GM23248 (cell line): ENCODE measurements at regions not wholly inside any gene's neighbourhood (a gene's known extent, or its start where the extent isn't known, plus 50 kb on each side); places are given as distances from the start of the nearest gene placed in this dataset.

ENCODE experiments used
- DNase-seq: peaks from one replicate; pipeline ENCODE4 v3.0.0-alpha.2; 2015
- H2AFZ ChIP-seq: fragments of 200-600 bp; sonication (generic); 2 replicates; pipeline ENCODE4 v1.6.1; 2016; ENCODE audit warnings: antibody characterized with exemption
- H3F3A ChIP-seq: fragments of 200-600 bp; sonication (generic); 2 replicates; pipeline ENCODE4 v1.6.1; 2016; ENCODE audit warnings: mild to moderate bottlenecking, antibody characterized with exemption, mixed run types; ENCODE audit not compliant: insufficient read depth
- H3K27ac ChIP-seq: fragments of 200-600 bp; sonication (generic); 2 replicates; pipeline ENCODE4 v1.5.1; 2016; ENCODE audit warnings: mild to moderate bottlenecking
- H3K27me3 ChIP-seq: fragments of 200-600 bp; sonication (generic); replicated peaks from 2 replicates; pipeline ENCODE4 v1.6.1; 2016; ENCODE audit warnings: mild to moderate bottlenecking; ENCODE audit not compliant: insufficient read depth
- H3K36me3 ChIP-seq: fragments of 200-600 bp; sonication (generic); 2 replicates; pipeline ENCODE4 v1.6.1; 2016; ENCODE audit warnings: low read depth, mild to moderate bottlenecking
- H3K4me1 ChIP-seq: fragments of 200-600 bp; sonication (generic); 2 replicates; pipeline ENCODE4 v1.6.1; 2016; ENCODE audit warnings: mild to moderate bottlenecking; ENCODE audit not compliant: insufficient read depth
- H3K4me2 ChIP-seq: fragments of 200-600 bp; sonication (generic); one replicate; pipeline ENCODE4 v1.6.1; 2016; ENCODE audit warnings: mild to moderate bottlenecking; ENCODE audit not compliant: unreplicated experiment
- H3K4me3 ChIP-seq: fragments of 200-600 bp; sonication (generic); 2 replicates; pipeline ENCODE4 v1.5.1; 2016; ENCODE audit warnings: mild to moderate bottlenecking
- H3K79me2 ChIP-seq: fragments of 200-600 bp; sonication (generic); 2 replicates; pipeline ENCODE4 v1.6.1; 2016; ENCODE audit warnings: mild to moderate bottlenecking; ENCODE audit not compliant: insufficient read depth
- H3K9ac ChIP-seq: fragments of 200-600 bp; sonication (generic); 2 replicates; pipeline ENCODE4 v1.6.1; 2016; ENCODE audit warnings: mild to moderate bottlenecking
- H3K9me2 ChIP-seq: fragments of 200-600 bp; sonication (generic); 2 replicates; pipeline ENCODE4 v1.6.1; 2016; ENCODE audit warnings: mixed run types, mild to moderate bottlenecking, moderate library complexity; ENCODE audit not compliant: insufficient read depth
- H3K9me3 ChIP-seq: fragments of 200-600 bp; sonication (generic); one replicate; pipeline ENCODE4 v1.6.1; 2017; ENCODE audit warnings: low read depth
- H4K20me1 ChIP-seq: fragments of 200-600 bp; sonication (generic); 2 replicates; pipeline ENCODE4 v1.6.0; 2016; ENCODE audit not compliant: insufficient read depth
- EZH2 ChIP-seq: fragments of 200-600 bp; sonication (generic); IDR thresholded peaks from 2 replicates; pipeline ENCODE4 v1.6.1; 2018; ENCODE audit warnings: antibody characterized with exemption, mild to moderate bottlenecking; ENCODE audit not compliant: insufficient read depth, poor library complexity, severe bottlenecking
- EZH2phosphoT487 ChIP-seq: fragments of 200-600 bp; sonication (generic); IDR thresholded peaks from 2 replicates; pipeline ENCODE4 v1.6.1; 2018; ENCODE audit warnings: antibody characterized with exemption, moderate library complexity, mild to moderate bottlenecking, low read depth; ENCODE audit not compliant: insufficient read depth
- WGBS, 2 experiments: methylation state at CpG; one replicate each; pipeline ENCODE4 v1.1.6; 2015 to 2017; ENCODE audit warnings: low lambda C conversion rate in 2 of 2, low coverage in 1 of 2; ENCODE audit errors: missing lambda C conversion rate in 2 of 2; 5-methylcytosine and 5-hydroxymethylcytosine counted together
- in situ Hi-C: fragments of 300-500 bp; cut with MboI; formaldehyde crosslinking; loops from 2 replicates; pipeline ENCODE4 v1.15.0; 2020

DNA sequence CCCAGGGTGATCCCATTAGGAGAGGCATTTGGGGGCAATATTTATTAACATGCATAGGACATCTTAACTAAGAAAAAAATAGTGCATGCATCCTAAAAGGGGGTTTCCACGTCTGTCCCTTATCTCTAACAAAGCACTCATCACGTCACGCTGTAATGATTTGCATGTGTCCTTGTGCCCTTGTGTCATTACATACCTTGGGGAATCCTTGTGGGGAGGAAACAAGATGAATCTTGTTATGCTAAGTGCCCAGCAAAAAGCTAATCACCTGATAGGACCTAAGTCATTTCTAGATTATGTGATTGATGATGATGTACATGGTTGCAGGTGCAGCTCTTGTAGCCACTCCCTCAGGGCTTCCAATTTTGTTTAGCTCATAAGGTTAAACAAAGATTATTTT is 250.9 kb downstream of the FBXO15 start:
- Histone ChIP-seq H3K9me2 (no peaks in the 10 kb centered on the region), H3K27me3 (0 out of 2 replicates have a peak, but pooled peaks cover 11% of the 10 kb centered on the region), H3K4me1 (no peaks in the 10 kb centered on the region), H3F3A (no peaks in the 10 kb centered on the region), H3K9me3 (no peaks in the 10 kb centered on the region), H2AFZ (no peak overlapping the region), H3K27ac (no peak overlapping the region), H4K20me1 (no peaks in the 10 kb centered on the region), H3K79me2 (no peaks in the 10 kb centered on the region), H3K4me3 (no peak overlapping the region), H3K4me2 (no peak overlapping the region), H3K36me3 (no peaks in the 10 kb centered on the region), H3K9ac (no peak overlapping the region)
- no peak for DNase-seq
- 24 to 38% methylated on average over 3 of the region's 3 CpGs for WGBS, 2 experiments
- in situ Hi-C loops: no loop called here
- TF ChIP-seq EZH2phosphoT487 (no peak), EZH2 (no peak)

DNA sequence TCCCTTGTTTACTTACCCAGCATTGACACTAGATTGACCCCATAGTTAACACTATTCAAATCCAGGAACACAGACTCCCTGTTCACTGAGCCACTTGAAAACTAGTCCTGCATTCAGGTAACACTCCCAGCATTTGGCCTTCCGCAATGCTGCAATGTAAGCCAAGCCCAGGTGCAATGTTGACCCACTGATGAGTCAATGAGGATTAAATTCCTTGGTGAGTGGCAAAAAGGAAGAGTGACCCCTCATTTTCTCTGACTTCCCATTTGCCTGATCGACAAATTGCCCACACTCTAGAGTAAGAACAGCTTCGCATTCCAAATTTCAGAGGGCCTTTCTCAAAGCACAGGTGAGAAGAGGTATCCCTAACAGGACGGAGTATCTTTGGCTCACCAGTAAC is 251.9 kb downstream of the FBXO15 start:
- Histone ChIP-seq H3K27ac (no peak overlapping the region), H4K20me1 (no peaks in the 10 kb centered on the region), H3K4me2 (no peak overlapping the region), H3K9me2 (no peaks in the 10 kb centered on the region), H3K9ac (no peak overlapping the region), H3K4me3 (no peak overlapping the region), H3K36me3 (no peaks in the 10 kb centered on the region), H2AFZ (no peak overlapping the region), H3F3A (no peaks in the 10 kb centered on the region), H3K4me1 (no peaks in the 10 kb centered on the region), H3K27me3 (0 out of 2 replicates have a peak, but pooled peaks cover 6% of the 10 kb centered on the region), H3K79me2 (no peaks in the 10 kb centered on the region), H3K9me3 (no peaks in the 10 kb centered on the region)
- in situ Hi-C loops: no loop called here
- 34 to 42% methylated on average over 4 of the region's 4 CpGs for WGBS, 2 experiments
- no peak for TF ChIP-seq EZH2phosphoT487
- no peak for TF ChIP-seq EZH2
- DNase-seq: no peak

- Histone ChIP-seq H3K4me2 (no peak overlapping the region), H3K9ac (no peak overlapping the region), H3K79me2 (no peaks in the 10 kb centered on the region), H3K27ac (no peak overlapping the region), H3K36me3 (no peaks in the 10 kb centered on the region), H4K20me1 (no peaks in the 10 kb centered on the region), H3K27me3 (no peaks in the 10 kb centered on the region), H3K9me2 (no peaks in the 10 kb centered on the region), H3K4me3 (no peak overlapping the region), H2AFZ (no peak overlapping the region), H3K9me3 (no peaks in the 10 kb centered on the region), H3F3A (no peaks in the 10 kb centered on the region), H3K4me1 (no peaks in the 10 kb centered on the region)
- TF ChIP-seq EZH2phosphoT487 (no peak), EZH2 (no peak)
- no peak for DNase-seq
- in situ Hi-C loops: no loop called here
- WGBS, 2 experiments: 34 to 38% methylated on average over 3 of the region's 3 CpGs
Observed at GRCh38 chr18:73893880-73894279, 253.8 kb downstream of the FBXO15 start.

- H3K9me3 ChIP-seq: no peaks in the 10 kb centered on the region
- in situ Hi-C loops: no loop called here
- no peaks in the 10 kb centered on the region for H3K79me2 ChIP-seq
- no peak overlapping the region for H2AFZ ChIP-seq
- no peaks in the 10 kb centered on the region for H4K20me1 ChIP-seq
- peak; percentile 8 for DNase-seq
- H3K27ac ChIP-seq: no peak overlapping the region
- H3K4me2 ChIP-seq: no peak overlapping the region
- no peak overlapping the region for H3K9ac ChIP-seq
- no peaks in the 10 kb centered on the region for H3K4me1 ChIP-seq
- 32 to 36% methylated on average over 20 of the region's 20 CpGs for WGBS, 2 experiments
- H3F3A ChIP-seq: no peaks in the 10 kb centered on the region
- no peaks in the 10 kb centered on the region for H3K9me2 ChIP-seq
- no peaks in the 10 kb centered on the region for H3K27me3 ChIP-seq
- no peak overlapping the region for H3K4me3 ChIP-seq
- TF ChIP-seq EZH2phosphoT487 (no peak), EZH2 (no peak)
- H3K36me3 ChIP-seq: no peaks in the 10 kb centered on the region
Observed at GRCh38 chr18:73891572-73892421, 255.8 kb downstream of the FBXO15 start.
